ENCODE measurements at regions not wholly inside any gene's neighbourhood (a gene's known extent, or its start where the extent isn't known, plus 50 kb on each side); places are given as distances from the start of the nearest gene placed in this dataset.

DNA sequence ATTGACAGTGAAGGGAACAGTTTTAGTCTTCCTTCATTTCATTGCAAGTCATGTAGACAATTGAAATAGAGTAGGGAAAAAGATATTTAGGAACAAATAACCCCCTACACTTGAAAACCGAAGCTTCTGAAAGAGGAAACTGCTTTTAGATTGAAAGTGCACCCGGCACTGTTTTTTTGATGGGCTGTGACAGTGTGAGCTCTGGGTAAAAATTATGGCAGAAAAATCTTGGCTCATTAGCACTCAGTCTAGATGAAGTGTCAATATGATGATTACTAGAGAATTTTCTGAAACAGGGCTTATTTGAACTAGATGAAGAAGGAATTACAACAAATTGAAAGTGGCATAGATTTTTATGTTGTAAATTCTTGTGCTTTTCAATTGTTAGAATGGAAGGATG, 1132.4 kb downstream of the RAPGEF2 start:
- no peak for TF ChIP-seq POLR2AphosphoS5 (IDR thresholded peaks at IDR 0.05; ENCODE audit: borderline replicate concordance, low read depth, low read length)
- TF ChIP-seq EZH2 (IDR thresholded peaks at IDR 0.05), result no peak
- TF ChIP-seq FOXP2 (optimal IDR thresholded peaks at IDR 0.05; ENCODE audit: control extremely low read depth, extremely low read length, insufficient read depth), result no peak
